ENCODE measurements at regions not wholly inside any gene's neighbourhood (a gene's known extent, or its start where the extent isn't known, plus 50 kb on each side); places are given as distances from the start of the nearest gene placed in this dataset.

DNA sequence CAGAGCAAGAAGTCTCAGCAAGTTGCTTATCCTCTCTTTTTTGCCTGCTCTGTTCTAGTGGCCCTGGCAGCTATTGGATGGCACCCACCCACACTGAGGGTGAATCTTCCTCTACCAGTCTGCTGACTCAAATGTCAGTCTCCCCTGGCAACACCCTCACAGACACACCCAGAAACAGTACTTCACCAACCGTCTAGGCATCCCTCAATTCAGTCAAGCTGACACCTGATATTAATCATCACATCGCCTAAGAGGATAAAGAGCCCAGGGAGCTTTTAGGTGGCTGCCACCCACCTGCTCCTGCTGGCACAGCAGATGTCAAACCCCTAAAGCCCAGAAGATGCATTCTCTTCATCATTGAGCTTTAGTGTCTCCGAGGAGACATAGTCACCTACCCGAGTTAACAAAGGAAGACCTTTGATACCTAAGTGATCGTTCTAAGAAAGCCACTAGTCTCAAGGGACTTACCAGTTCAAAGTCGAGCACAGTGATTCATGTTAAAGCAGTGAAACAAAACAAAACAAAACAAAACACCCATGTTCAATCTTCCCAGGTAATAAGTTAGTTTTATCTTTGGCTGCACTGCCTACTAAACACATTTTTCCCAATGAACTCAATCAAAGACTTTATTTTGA, 97.7 kb upstream of the KCNQ5 start:
- no peak for TF ChIP-seq POLR2A (IDR thresholded peaks at IDR 0.05)
- TF ChIP-seq, protein P1, sequence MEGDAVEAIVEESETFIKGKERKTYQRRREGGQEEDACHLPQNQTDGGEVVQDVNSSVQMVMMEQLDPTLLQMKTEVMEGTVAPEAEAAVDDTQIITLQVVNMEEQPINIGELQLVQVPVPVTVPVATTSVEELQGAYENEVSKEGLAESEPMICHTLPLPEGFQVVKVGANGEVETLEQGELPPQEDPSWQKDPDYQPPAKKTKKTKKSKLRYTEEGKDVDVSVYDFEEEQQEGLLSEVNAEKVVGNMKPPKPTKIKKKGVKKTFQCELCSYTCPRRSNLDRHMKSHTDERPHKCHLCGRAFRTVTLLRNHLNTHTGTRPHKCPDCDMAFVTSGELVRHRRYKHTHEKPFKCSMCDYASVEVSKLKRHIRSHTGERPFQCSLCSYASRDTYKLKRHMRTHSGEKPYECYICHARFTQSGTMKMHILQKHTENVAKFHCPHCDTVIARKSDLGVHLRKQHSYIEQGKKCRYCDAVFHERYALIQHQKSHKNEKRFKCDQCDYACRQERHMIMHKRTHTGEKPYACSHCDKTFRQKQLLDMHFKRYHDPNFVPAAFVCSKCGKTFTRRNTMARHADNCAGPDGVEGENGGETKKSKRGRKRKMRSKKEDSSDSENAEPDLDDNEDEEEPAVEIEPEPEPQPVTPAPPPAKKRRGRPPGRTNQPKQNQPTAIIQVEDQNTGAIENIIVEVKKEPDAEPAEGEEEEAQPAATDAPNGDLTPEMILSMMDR (IDR thresholded peaks at IDR 0.05) = no peak
- intact Hi-C loops (cut with DNase I; ENCODE audit: low total_unique reads) = no loop called here
- H3K4me3 ChIP-seq (ENCODE audit: low read depth, poor library complexity, severe bottlenecking) = no peak overlapping the region
- no peak for DNase-seq (ENCODE audit: low spot score in 2 of 2)
- WGBS, 2 donors = 44 to 53% methylated on average over 6 of the region's 6 CpGs

DNA sequence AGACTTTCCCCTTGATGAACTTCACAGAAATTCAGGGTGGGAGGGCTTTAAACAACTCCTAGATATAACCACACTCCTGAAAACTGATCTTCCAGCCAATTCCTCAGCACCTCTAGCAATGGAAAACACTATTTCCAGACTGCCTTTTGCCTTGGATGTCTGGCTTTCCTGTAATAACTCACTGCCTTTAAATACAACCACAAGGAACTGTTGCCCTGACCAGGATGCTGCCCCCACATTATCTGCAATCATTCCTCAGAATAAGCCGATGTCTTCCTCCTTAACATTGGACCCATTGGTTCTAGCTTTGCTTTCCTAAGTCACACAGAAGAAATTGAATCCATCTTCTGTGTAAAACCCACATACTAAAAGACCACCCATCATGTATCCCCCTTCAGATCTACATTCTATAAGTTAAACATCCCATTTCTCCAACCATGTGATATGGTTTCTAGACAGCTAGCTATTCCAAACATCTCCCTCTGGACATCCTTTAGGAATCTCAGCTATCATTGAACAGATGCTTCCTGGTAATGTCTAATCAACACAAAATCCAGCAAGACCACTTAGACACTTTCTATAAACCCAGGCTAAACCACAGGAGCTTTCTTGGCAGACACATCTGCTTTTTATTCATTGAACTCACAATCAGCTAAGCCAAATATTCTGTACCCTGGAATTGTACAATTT, 95.9 kb upstream of the KCNQ5 start:
- DNase-seq (ENCODE audit: low spot score in 2 of 2) = no peak
- 84 to 93% methylated on average over 1 of the region's 1 CpG for WGBS, 2 donors
- intact Hi-C loops (cut with DNase I; ENCODE audit: low total_unique reads) = no loop called here
- H3K4me3 ChIP-seq (ENCODE audit: low read depth, poor library complexity, severe bottlenecking) = no peak overlapping the region
- TF ChIP-seq, protein P1 (IDR thresholded peaks at IDR 0.05) = no peak
- no peak for TF ChIP-seq POLR2A (IDR thresholded peaks at IDR 0.05)

DNA sequence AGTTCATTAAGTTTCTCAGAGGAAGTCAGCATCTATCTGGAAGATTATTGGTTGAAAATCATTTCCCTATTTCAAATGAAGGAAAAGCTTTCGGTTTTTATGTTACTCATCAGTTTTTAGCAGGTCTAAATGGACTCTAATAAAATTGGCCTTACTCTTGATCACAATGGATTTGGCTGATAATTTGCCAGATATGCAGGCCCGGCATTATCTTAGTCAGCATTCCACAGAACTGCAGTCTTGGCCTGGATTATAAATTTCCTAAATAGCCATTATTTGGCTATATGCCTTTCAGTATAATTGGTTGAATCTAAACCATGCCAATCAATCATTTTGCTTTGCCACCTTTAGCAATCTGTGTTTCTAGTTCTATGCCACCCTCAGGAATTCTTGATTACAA, 91.7 kb upstream of the KCNQ5 start:
- H3K4me3 ChIP-seq (ENCODE audit: low read depth, poor library complexity, severe bottlenecking) = no peak overlapping the region
- DNase-seq (ENCODE audit: low spot score in 2 of 2) = no peak
- no peak for TF ChIP-seq POLR2A (IDR thresholded peaks at IDR 0.05)
- TF ChIP-seq, protein P1 (IDR thresholded peaks at IDR 0.05) = no peak
- intact Hi-C loops (cut with DNase I; ENCODE audit: low total_unique reads) = no loop called here
- WGBS, 2 donors = 33 to 47% methylated on average over 2 of the region's 2 CpGs

DNA sequence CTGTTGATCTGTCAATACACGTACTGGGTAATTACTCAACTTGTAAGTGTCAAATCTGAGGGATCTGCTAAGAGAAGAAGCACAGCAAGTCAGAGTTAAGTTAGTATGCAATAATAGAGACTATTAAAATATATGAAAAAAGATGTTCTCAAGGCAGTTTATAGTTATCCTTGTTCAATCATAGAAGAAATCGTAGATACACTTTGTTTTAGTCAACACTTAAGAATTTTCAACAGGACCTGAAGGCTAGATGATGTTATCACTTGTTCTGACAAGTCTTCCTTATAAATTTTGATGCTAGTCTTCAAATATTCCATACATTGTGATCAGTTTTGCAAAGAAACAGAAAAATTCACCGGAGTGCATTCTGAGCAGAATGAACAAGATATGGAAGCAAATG, 91.1 kb upstream of the KCNQ5 start:
- intact Hi-C loops (cut with DNase I; ENCODE audit: low total_unique reads) = no loop called here
- WGBS, 2 donors = 37 to 45% methylated on average over 3 of the region's 3 CpGs
- H3K4me3 ChIP-seq (ENCODE audit: low read depth, poor library complexity, severe bottlenecking) = no peak overlapping the region
- DNase-seq (ENCODE audit: low spot score in 2 of 2) = no peak
- TF ChIP-seq POLR2A (IDR thresholded peaks at IDR 0.05) = no peak
- TF ChIP-seq, protein P1 (IDR thresholded peaks at IDR 0.05) = no peak

DNA sequence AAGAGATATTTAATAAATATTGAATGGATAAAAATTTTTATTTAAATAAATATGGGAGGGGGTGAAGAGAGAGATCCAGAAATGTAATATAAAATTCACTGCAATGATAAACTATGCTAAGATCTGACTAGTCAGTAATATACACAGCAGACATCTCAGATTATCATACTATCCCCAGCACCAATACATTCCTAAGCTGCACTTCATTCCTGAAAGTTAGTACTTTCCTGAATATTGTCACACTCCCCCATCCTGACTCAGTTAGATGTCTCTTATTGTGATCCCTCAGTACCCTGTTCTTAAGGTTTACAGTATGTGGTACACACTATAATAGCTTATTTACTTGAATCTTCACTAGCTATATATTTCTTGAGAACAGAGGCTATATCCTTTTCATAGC, 88.3 kb upstream of the KCNQ5 start:
- intact Hi-C loops (cut with DNase I; ENCODE audit: low total_unique reads) = no loop called here
- TF ChIP-seq POLR2A (IDR thresholded peaks at IDR 0.05) = no peak
- TF ChIP-seq, protein P1 (IDR thresholded peaks at IDR 0.05) = no peak
- no peak for DNase-seq (ENCODE audit: low spot score in 2 of 2)
- H3K4me3 ChIP-seq (ENCODE audit: low read depth, poor library complexity, severe bottlenecking) = no peak overlapping the region

DNA sequence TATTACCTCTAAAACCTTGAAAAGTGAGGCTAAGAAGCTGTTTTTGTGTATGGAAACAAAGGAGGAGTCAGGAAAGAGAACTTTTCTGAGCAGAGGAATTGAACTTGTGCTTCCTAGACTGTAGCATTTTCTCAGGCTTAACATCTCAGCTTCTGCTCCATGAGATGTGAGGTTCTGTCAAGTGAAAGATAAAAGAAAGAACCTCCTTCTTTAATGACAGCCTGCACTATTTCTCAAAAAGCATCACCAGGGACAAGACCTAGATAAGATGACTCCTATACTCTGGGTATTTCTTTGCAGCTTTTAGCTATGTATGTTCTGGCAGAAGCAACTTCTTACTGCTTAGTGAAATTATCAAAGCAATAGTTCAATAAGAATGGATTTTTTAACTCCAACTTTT, 87.6 kb upstream of the KCNQ5 start:
- H3K4me3 ChIP-seq (ENCODE audit: low read depth, poor library complexity, severe bottlenecking) = no peak overlapping the region
- intact Hi-C loops (cut with DNase I; ENCODE audit: low total_unique reads) = no loop called here
- TF ChIP-seq, protein P1 (IDR thresholded peaks at IDR 0.05) = no peak
- TF ChIP-seq POLR2A (IDR thresholded peaks at IDR 0.05) = no peak
- no peak for DNase-seq (ENCODE audit: low spot score in 2 of 2)

Data from lower leg skin (tissue), 4 donors.